IMR-90 (cell line): ENCODE measurements at regions not wholly inside any gene's neighbourhood (a gene's known extent, or its start where the extent isn't known, plus 50 kb on each side); places are given as distances from the start of the nearest gene placed in this dataset.

Experiments
- ATAC-seq: fragments of 200-7000 bp; cut with Tn5 transposase; 2 replicates; pipeline ENCODE4 v1.9.1; 2020; ENCODE audit warnings: low read depth, mild to moderate bottlenecking, moderate library complexity
- BruUV-seq: library from RNA; stranded (reverse); fragments of 400-500 nt; replicated peaks from 2 replicates; lab custom pipeline; 2021; lab: Mats Ljungman, UMichigan
- CTCF ChIA-PET: fragments of 300-600 bp; formaldehyde crosslinking; extraction: SDS; loops from one replicate; lab custom pipeline; 2021; ENCODE audit warnings: antibody characterized with exemption; lab: Yijun Ruan, JAX
- POLR2A ChIA-PET: fragments of 300-600 bp; sonication (Branson Sonifier 250); formaldehyde crosslinking; loops from one replicate; lab custom pipeline; 2022; ENCODE audit warnings: antibody characterized with exemption; ENCODE audit not compliant: unreplicated experiment; lab: Charles Lee
- DNase-seq: peaks from one replicate; pipeline ENCODE4 v3.0.0; 2013
- H2AFZ ChIP-seq: replicated peaks from 2 replicates; pipeline ENCODE3; 2013; ENCODE audit warnings: low read length, mild to moderate bottlenecking; ENCODE audit not compliant: poor library complexity
- H2AK5ac ChIP-seq: 2 replicates; pipeline ENCODE4 v1.6.1; 2013; ENCODE audit warnings: low read depth, low read length, inconsistent platforms
- H2AK9ac ChIP-seq: replicated peaks from 2 replicates; pipeline ENCODE3; 2013; ENCODE audit warnings: mild to moderate bottlenecking, low read depth, low read length, moderate library complexity; ENCODE audit not compliant: poor library complexity
- H2BK120ac ChIP-seq: 2 replicates; pipeline ENCODE4 v1.6.1; 2013; ENCODE audit warnings: low read depth, low read length, inconsistent platforms
- H2BK15ac ChIP-seq: 3 replicates; pipeline ENCODE4 v1.6.1; 2013; ENCODE audit warnings: low read depth, low read length, inconsistent platforms
- H2BK20ac ChIP-seq: 2 replicates; pipeline ENCODE4 v1.6.1; 2013; ENCODE audit warnings: low read depth, mild to moderate bottlenecking, inconsistent platforms, low read length, moderate library complexity
- H2BK5ac ChIP-seq: 2 replicates; pipeline ENCODE4 v1.6.1; 2013; ENCODE audit warnings: mild to moderate bottlenecking, low read depth, low read length, inconsistent platforms; ENCODE audit not compliant: poor library complexity, severe bottlenecking
- H3K14ac ChIP-seq: replicated peaks from 2 replicates; pipeline ENCODE4 v1.6.1; 2013; ENCODE audit warnings: low read depth, low read length, inconsistent platforms
- H3K18ac ChIP-seq: 2 replicates; pipeline ENCODE4 v1.6.1; 2013; ENCODE audit warnings: low read depth, low read length, control low read depth
- H3K23ac ChIP-seq: 2 replicates; pipeline ENCODE4 v1.6.1; 2013; ENCODE audit warnings: low read depth, low read length, inconsistent platforms
- H3K27ac ChIP-seq: 2 replicates; pipeline ENCODE4 v1.5.1; 2013; ENCODE audit warnings: mild to moderate bottlenecking, control low read depth, low read length; ENCODE audit not compliant: insufficient read depth
- H3K27me3 ChIP-seq: 2 replicates; pipeline ENCODE4 v1.6.1; 2013; ENCODE audit warnings: low read length; ENCODE audit not compliant: control insufficient read depth, insufficient read depth
- H3K36me3 ChIP-seq: 2 replicates; pipeline ENCODE4 v1.6.1; 2013; ENCODE audit warnings: low read length, mixed read lengths; ENCODE audit not compliant: control insufficient read depth, insufficient read depth
- H3K4ac ChIP-seq: 2 replicates; pipeline ENCODE4 v1.6.1; 2013; ENCODE audit warnings: low read depth, low read length, inconsistent platforms
- H3K4me1 ChIP-seq: 2 replicates; pipeline ENCODE4 v1.6.1; 2013; ENCODE audit warnings: low read length, mixed read lengths; ENCODE audit not compliant: control insufficient read depth, insufficient read depth
- H3K4me2 ChIP-seq: 2 replicates; pipeline ENCODE4 v1.6.1; 2013; ENCODE audit warnings: low read depth, mild to moderate bottlenecking, control low read depth, low read length, moderate library complexity
- H3K4me3 ChIP-seq: 2 replicates; pipeline ENCODE4 v1.5.1; 2013; ENCODE audit warnings: low read depth, mild to moderate bottlenecking, control low read depth, low read length, moderate library complexity; ENCODE audit not compliant: insufficient read depth
- H3K56ac ChIP-seq: 2 replicates; pipeline ENCODE4 v1.6.1; 2013; ENCODE audit warnings: low read length, inconsistent platforms; ENCODE audit not compliant: insufficient read depth; ENCODE audit errors: extremely low read depth
- H3K79me1 ChIP-seq, 2 experiments: 2 replicates each; pipeline ENCODE4 v1.6.1; 2013; ENCODE audit warnings: low read length in 2 of 2, inconsistent platforms in 1 of 2, low read depth in 1 of 2
- H3K9ac ChIP-seq: 2 replicates; pipeline ENCODE4 v1.6.1; 2013; ENCODE audit warnings: low read depth, low read length, control low read depth
- H3K9me1 ChIP-seq: 2 replicates; pipeline ENCODE4 v1.6.1; 2013; ENCODE audit warnings: low read length, inconsistent platforms; ENCODE audit not compliant: insufficient read depth
- H3K9me3 ChIP-seq: 2 replicates; pipeline ENCODE4 v1.6.1; 2013; ENCODE audit warnings: low read length; ENCODE audit not compliant: control insufficient read depth, insufficient read depth
- H4K20me1 ChIP-seq: 2 replicates; pipeline ENCODE4 v1.6.1; 2013; ENCODE audit warnings: low read length, inconsistent platforms; ENCODE audit not compliant: insufficient read depth
- H4K5ac ChIP-seq: 2 replicates; pipeline ENCODE4 v1.6.1; 2013; ENCODE audit warnings: mild to moderate bottlenecking, low read depth, low read length, control low read depth
- H4K8ac ChIP-seq, 2 experiments: 2 replicates each; pipeline ENCODE4 v1.6.1; 2013; ENCODE audit warnings: low read depth in 2 of 2, low read length in 2 of 2, control low read depth in 1 of 2, inconsistent platforms in 1 of 2
- H4K91ac ChIP-seq: 2 replicates; pipeline ENCODE4 v1.6.1; 2013; ENCODE audit warnings: low read depth, low read length, inconsistent platforms; ENCODE audit not compliant: insufficient read depth
- CEBPB ChIP-seq: IDR thresholded peaks from 2 replicates; pipeline ENCODE4 v1.6.1; 2012; ENCODE audit warnings: low read depth, low read length, improper control_type of control experiment
- CHD1 ChIP-seq: IDR thresholded peaks from 2 replicates; pipeline ENCODE4 v1.6.1; 2012; ENCODE audit warnings: low read depth, low read length, improper control_type of control experiment
- FOS ChIP-seq: fragments of 150-350 bp; IDR thresholded peaks from 2 replicates; pipeline ENCODE4 v1.6.1; 2016; ENCODE audit warnings: low read depth, low read length
- MXI1 ChIP-seq: IDR thresholded peaks from 2 replicates; pipeline ENCODE4 v1.6.1; 2012; ENCODE audit warnings: low read depth, mild to moderate bottlenecking, low read length, moderate library complexity, borderline replicate concordance
- RCOR1 ChIP-seq: IDR thresholded peaks from 2 replicates; pipeline ENCODE4 v1.6.1; 2012; ENCODE audit warnings: mild to moderate bottlenecking, low read length, improper control_type of control experiment; ENCODE audit not compliant: insufficient replicate concordance
- SMC3 ChIP-seq: fragments of 150-350 bp; IDR thresholded peaks from 2 replicates; pipeline ENCODE4 v1.6.1; 2016; ENCODE audit warnings: low read depth, mild to moderate bottlenecking, antibody characterized with exemption, low read length, moderate library complexity
- WGBS, 2 experiments: methylation state at CpG; one replicate each; pipeline versions ENCODE4 v1.1.5 to v1.1.7; 2013; ENCODE audit warnings: missing lambda C conversion rate in 2 of 2; ENCODE audit not compliant: insufficient read length in 1 of 2; ENCODE audit errors: extremely low coverage in 2 of 2; 5-methylcytosine and 5-hydroxymethylcytosine counted together
- dilution Hi-C: fragments of 300-500 bp; cut with HindIII; formaldehyde crosslinking; loops from one replicate; pipeline ENCODE4 v1.14.3; 2018; ENCODE audit warnings: low sequenced_read_pairs; ENCODE audit not compliant: unreplicated experiment
- in situ Hi-C: fragments of 300-500 bp; cut with MboI; formaldehyde crosslinking; loops from 3 replicates; pipeline ENCODE4 v1.14.3; 2019; ENCODE audit warnings: low sequenced_read_pairs, inconsistent platforms, mixed read lengths
- intact Hi-C: fragments of 100-400 bp; cut with micrococcal nuclease; formaldehyde crosslinking; loops from 2 replicates; pipeline ENCODE4 v1.10.0; 2022
- TF ChIP-seq, protein P1 (sequence below): fragments of 150-350 bp; IDR thresholded peaks from 2 replicates; pipeline ENCODE4 v1.6.1; 2016; ENCODE audit warnings: low read depth, mild to moderate bottlenecking, low read length, moderate library complexity, borderline replicate concordance

DNA sequence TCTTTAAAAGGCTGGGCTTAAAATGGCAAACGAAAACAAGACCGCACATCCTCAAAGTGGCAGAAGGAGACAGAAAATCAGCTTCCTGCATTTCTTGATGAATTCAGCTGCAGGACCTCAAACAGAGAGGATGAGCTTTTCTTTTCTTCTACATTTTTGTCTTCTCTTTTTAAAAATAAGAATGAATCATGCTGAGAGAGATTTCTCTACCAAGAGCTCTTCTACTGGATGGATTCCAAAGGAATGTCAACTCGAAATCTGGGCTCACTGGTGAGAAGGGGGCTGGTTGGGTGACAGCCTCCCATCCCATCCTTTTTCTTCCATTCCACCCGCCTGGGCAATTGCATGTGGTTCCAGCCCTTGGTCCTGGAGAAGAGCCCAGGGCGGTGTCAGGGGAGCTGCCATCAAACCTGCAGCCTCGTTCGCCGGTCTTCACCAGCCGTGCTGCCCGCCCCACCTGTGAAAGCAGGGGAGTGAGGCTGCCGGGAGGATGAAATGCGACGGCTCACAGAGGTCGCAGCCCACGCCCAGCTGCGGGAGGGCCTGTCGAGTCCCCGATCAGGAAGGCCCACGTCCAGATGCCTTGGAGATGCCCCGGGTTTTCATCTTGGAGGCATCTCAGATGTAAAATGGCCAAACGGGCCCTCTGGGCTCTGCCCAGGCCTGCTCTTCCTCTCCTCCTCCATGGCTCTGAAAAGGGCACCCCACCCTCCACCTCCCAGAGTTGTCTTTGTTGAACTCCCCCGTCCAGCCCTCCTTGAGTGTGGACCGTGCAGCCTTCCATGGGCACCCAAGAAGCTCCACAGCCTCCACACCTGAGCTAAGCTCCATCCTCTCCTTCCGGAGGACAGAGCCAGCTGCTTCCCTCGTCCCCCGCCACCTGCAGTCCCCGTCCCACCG, 121.9 kb downstream of the FOXL1 start:
- in situ Hi-C loops (no loop called here), intact Hi-C loops (no loop called here), dilution Hi-C loops (no loop called here)
- Histone ChIP-seq H3K56ac (no peak overlapping the region), H2BK5ac (no peak overlapping the region), H2BK120ac (no peak overlapping the region), H2AFZ (peak overlapping the region; percentile 32), H2AK5ac (peak overlapping the region; percentile 28; the same call in 1 of the 2 replicates), H3K27ac (no peak overlapping the region), H2BK20ac (no peak overlapping the region), H3K4me1 (no peaks in the 10 kb centered on the region), H3K9me3 (peaks cover 5% of the 10 kb centered on the region; the same call in 1 of the 2 replicates), H3K36me3 (no peaks in the 10 kb centered on the region), H3K9me1 (peaks cover 3% of the 10 kb centered on the region), H3K4ac (no peak overlapping the region), H3K23ac (no peak overlapping the region), H3K14ac (no peak overlapping the region), H3K4me3 (no peak overlapping the region), H4K20me1 (no peaks in the 10 kb centered on the region), H3K18ac (no peak overlapping the region), H4K8ac (0 out of 4 replicates have a peak overlapping the region, but pooled peaks of 1 of the 2 experiments have one; percentile 42), H3K79me1 (no peaks in the 10 kb centered on the region), H2BK15ac (no peak overlapping the region), H3K27me3 (no peaks in the 10 kb centered on the region; the same call in 1 of the 2 replicates), H4K91ac (no peak overlapping the region), H4K5ac (no peak overlapping the region), H3K9ac (no peak overlapping the region), H2AK9ac (peak overlapping the region; percentile 15), H3K4me2 (no peak overlapping the region)
- ChIA-PET POLR2A (no interaction called here), CTCF (no interaction called here)
- DNase-seq (peak; percentile 18), ATAC-seq (no peak)
- 87% methylated on average over 21 of the region's 28 CpGs; no CpG with 5 or more reads in 1 of the 2 experiments for WGBS, 2 experiments
- TF ChIP-seq FOS (no peak), RCOR1 (no peak), CHD1 (no peak), SMC3 (no peak), CEBPB (no peak), MXI1 (no peak)
- TF ChIP-seq, protein P1, sequence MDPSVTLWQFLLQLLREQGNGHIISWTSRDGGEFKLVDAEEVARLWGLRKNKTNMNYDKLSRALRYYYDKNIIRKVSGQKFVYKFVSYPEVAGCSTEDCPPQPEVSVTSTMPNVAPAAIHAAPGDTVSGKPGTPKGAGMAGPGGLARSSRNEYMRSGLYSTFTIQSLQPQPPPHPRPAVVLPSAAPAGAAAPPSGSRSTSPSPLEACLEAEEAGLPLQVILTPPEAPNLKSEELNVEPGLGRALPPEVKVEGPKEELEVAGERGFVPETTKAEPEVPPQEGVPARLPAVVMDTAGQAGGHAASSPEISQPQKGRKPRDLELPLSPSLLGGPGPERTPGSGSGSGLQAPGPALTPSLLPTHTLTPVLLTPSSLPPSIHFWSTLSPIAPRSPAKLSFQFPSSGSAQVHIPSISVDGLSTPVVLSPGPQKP: no peak
- no TSS peak for BruUV-seq
